HL-60 (cell line): ENCODE measurements at regions not wholly inside any gene's neighbourhood (a gene's known extent, or its start where the extent isn't known, plus 50 kb on each side); places are given as distances from the start of the nearest gene placed in this dataset.

Experiments
- DNase-seq, 2 experiments: peaks; one replicate each; pipeline ENCODE4 v3.0.0-alpha.2; 2010 to 2020; ENCODE audit warnings: low read depth in 1 of 2, low spot score in 1 of 2
- H3K27ac ChIP-seq: fragments of 250-450 bp; sonication (Bioruptor Pico); replicated peaks from 2 replicates; pipeline ENCODE4 v1.5.1; 2020; ENCODE audit warnings: mild to moderate bottlenecking, moderate library complexity
- H3K27me3 ChIP-seq: fragments of 250-450 bp; sonication (Bioruptor Pico); 2 replicates; pipeline ENCODE4 v1.5.1; 2021; ENCODE audit warnings: mild to moderate bottlenecking, moderate library complexity; ENCODE audit not compliant: insufficient read depth, poor library complexity, severe bottlenecking
- H3K4me3 ChIP-seq: replicated peaks from 2 replicates; pipeline ENCODE4 v1.5.1; 2011; ENCODE audit warnings: mild to moderate bottlenecking, control low read depth, low read length; ENCODE audit not compliant: insufficient read depth
- GABPA ChIP-seq: IDR thresholded peaks from 2 replicates; pipeline ENCODE4 v1.6.1; 2012; ENCODE audit warnings: low read depth
- POLR2AphosphoS5 ChIP-seq: IDR thresholded peaks from 2 replicates; pipeline ENCODE4 v1.6.1; 2012; ENCODE audit warnings: low read depth
- REST ChIP-seq: IDR thresholded peaks from 2 replicates; pipeline ENCODE4 v1.6.1; 2012; ENCODE audit warnings: low read depth; ENCODE audit not compliant: insufficient replicate concordance
- SPI1 ChIP-seq: IDR thresholded peaks from 2 replicates; pipeline ENCODE4 v1.6.1; 2012; ENCODE audit warnings: low read depth, mild to moderate bottlenecking, borderline replicate concordance
- TF ChIP-seq, protein P1 (sequence below): IDR thresholded peaks from one replicate; pipeline ENCODE4 v1.5.1; 2011; ENCODE audit warnings: low read length, control low read depth, inconsistent platforms; ENCODE audit not compliant: insufficient read depth

DNA sequence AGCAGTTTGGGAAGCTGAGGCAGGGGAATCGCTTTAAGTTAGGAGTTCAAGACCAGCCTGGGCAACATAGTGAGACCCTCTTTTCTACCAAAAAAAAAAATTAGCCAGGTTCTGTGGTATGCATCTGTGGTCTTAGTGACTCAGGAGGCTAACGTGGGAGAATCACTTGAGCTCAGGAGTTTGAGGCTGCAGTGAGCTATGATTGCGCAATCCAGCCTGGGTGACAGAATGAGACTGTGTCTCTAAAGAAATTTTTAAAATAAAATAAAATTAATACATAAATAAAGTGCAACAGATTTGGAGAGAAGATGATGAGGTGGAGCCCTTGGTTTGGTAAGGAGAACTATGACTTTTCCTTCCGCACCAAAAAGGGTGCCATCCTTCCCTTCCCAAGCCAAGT lies 436.9 kb downstream of the NLGN4X start:
- Histone ChIP-seq H3K27ac (no peak overlapping the region), H3K27me3 (no peaks in the 10 kb centered on the region), H3K4me3 (no peak overlapping the region)
- no peak for DNase-seq
- TF ChIP-seq POLR2AphosphoS5, result no peak
- no peak for TF ChIP-seq REST
- TF ChIP-seq, protein P1, sequence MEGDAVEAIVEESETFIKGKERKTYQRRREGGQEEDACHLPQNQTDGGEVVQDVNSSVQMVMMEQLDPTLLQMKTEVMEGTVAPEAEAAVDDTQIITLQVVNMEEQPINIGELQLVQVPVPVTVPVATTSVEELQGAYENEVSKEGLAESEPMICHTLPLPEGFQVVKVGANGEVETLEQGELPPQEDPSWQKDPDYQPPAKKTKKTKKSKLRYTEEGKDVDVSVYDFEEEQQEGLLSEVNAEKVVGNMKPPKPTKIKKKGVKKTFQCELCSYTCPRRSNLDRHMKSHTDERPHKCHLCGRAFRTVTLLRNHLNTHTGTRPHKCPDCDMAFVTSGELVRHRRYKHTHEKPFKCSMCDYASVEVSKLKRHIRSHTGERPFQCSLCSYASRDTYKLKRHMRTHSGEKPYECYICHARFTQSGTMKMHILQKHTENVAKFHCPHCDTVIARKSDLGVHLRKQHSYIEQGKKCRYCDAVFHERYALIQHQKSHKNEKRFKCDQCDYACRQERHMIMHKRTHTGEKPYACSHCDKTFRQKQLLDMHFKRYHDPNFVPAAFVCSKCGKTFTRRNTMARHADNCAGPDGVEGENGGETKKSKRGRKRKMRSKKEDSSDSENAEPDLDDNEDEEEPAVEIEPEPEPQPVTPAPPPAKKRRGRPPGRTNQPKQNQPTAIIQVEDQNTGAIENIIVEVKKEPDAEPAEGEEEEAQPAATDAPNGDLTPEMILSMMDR, result no peak
- no peak for TF ChIP-seq SPI1
- TF ChIP-seq GABPA, result no peak

- H3K4me3 ChIP-seq, result no peak overlapping the region
- TF ChIP-seq, protein P1, result no peak
- TF ChIP-seq SPI1 (no peak), POLR2AphosphoS5 (no peak), GABPA (no peak), REST (no peak)
- H3K27ac ChIP-seq, result no peak overlapping the region
- DNase-seq, result no peak
- H3K27me3 ChIP-seq, result no peaks in the 10 kb centered on the region
Measured at GRCh38 chrX:5788910-5789309, 439.8 kb downstream of the NLGN4X start.

GRCh38 chrX:5780821-5781220 lies 447.8 kb downstream of the NLGN4X start:
- Histone ChIP-seq H3K27ac (no peak overlapping the region), H3K4me3 (no peak overlapping the region), H3K27me3 (no peaks in the 10 kb centered on the region)
- no peak for DNase-seq
- no peak for TF ChIP-seq POLR2AphosphoS5
- TF ChIP-seq GABPA, result no peak
- no peak for TF ChIP-seq SPI1
- TF ChIP-seq REST, result no peak
- TF ChIP-seq, protein P1, result no peak
